K562 (cell line): ENCODE measurements at regions not wholly inside any gene's neighbourhood (a gene's known extent, or its start where the extent isn't known, plus 50 kb on each side); places are given as distances from the start of the nearest gene placed in this dataset.

Experiments
- BHLHE40 ChIP-seq: IDR thresholded peaks from 2 replicates; pipeline ENCODE4 v1.6.1; 2011; ENCODE audit warnings: low read length, improper control_type of control experiment
- BRF1 ChIP-seq: IDR thresholded peaks from 3 replicates; pipeline ENCODE4 v1.6.1; 2011; ENCODE audit warnings: borderline replicate concordance, mild to moderate bottlenecking; ENCODE audit not compliant: insufficient read length; ENCODE audit errors: extremely low read depth
- CTCF ChIP-seq, 3 experiments: IDR thresholded peaks in 2 of 3; conservative IDR thresholded peaks in 1 of 3; 2 replicates each; pipeline ENCODE4 v1.5.1; 2011 to 2012; ENCODE audit warnings: low read length in 3 of 3, mild to moderate bottlenecking in 3 of 3, control low read depth in 2 of 3, improper control_type of control experiment in 1 of 3, inconsistent platforms in 1 of 3, low read depth in 1 of 3, mixed read lengths in 1 of 3, moderate library complexity in 1 of 3; ENCODE audit not compliant: insufficient read depth in 2 of 3
- FOXA1 ChIP-seq: fragments of 450-650 bp; IDR thresholded peaks from 2 replicates; pipeline ENCODE4 v1.6.1; 2016; ENCODE audit warnings: mild to moderate bottlenecking, borderline replicate concordance
- HLTF ChIP-seq: fragments of 450-650 bp; IDR thresholded peaks from 2 replicates; pipeline ENCODE4 v1.6.1; 2016
- JUN ChIP-seq, 2 experiments: sonication (generic) in 1 of 2; formaldehyde crosslinking in 1 of 2; IDR thresholded peaks; 2 replicates each; pipeline versions ENCODE4 v1.6.1 to v1.8.0; 2012 to 2022; ENCODE audit warnings: borderline replicate concordance in 2 of 2, mild to moderate bottlenecking in 2 of 2, improper control_type of control experiment in 1 of 2, low read depth in 1 of 2, low read length in 1 of 2, missing genetic modification reagents in 1 of 2
- POLR2A ChIP-seq: fragments of 450-650 bp; conservative IDR thresholded peaks from 2 replicates; pipeline ENCODE4 v1.6.1; 2016
- POLR2AphosphoS5 ChIP-seq: IDR thresholded peaks from 2 replicates; pipeline ENCODE4 v1.6.1; 2011; ENCODE audit warnings: mild to moderate bottlenecking, low read depth, low read length, moderate library complexity; ENCODE audit not compliant: control insufficient read depth, insufficient read depth
- PTBP1 ChIP-seq: fragments of 200-400 bp; formaldehyde crosslinking; IDR thresholded peaks from 2 replicates; pipeline ENCODE4 v1.6.1; 2017; ENCODE audit warnings: low read depth, low read length
- RBM22 ChIP-seq: fragments of 200-400 bp; formaldehyde crosslinking; IDR thresholded peaks from 2 replicates; pipeline ENCODE4 v1.6.1; 2018; ENCODE audit warnings: low read length, low read depth; ENCODE audit not compliant: poor library complexity, severe bottlenecking
- RFX5 ChIP-seq: IDR thresholded peaks from 2 replicates; pipeline ENCODE4 v1.6.1; 2011; ENCODE audit warnings: low read depth, mild to moderate bottlenecking, improper control_type of control experiment, low read length
- ZBTB49 ChIP-seq: sonication (generic); formaldehyde crosslinking; IDR thresholded peaks from 2 replicates; pipeline ENCODE4 v1.8.0; 2022; ENCODE audit warnings: missing genetic modification reagents, mild to moderate bottlenecking, borderline replicate concordance
- ZNF511 ChIP-seq: sonication (generic); formaldehyde crosslinking; IDR thresholded peaks from 2 replicates; pipeline ENCODE4 v1.8.0; 2022; ENCODE audit warnings: mild to moderate bottlenecking, missing genetic modification reagents

- TF ChIP-seq BRF1 (no peak), POLR2AphosphoS5 (no peak), RBM22 (no peak), ZNF511 (no peak), PTBP1 (no peak), FOXA1 (no peak), JUN (IDR thresholded peaks at IDR 0.05; ENCODE audit: borderline replicate concordance, low read depth, low read length) (no peak), JUN (CRISPR knock-in tag; IDR thresholded peaks at IDR 0.05; ENCODE audit: borderline replicate concordance) (no peak), CTCF (IDR thresholded peaks at IDR 0.05 in 2 of 3, conservative IDR thresholded peaks at IDR 0.05 in 1 of 3; ENCODE audit: insufficient read depth in 2 of 3, low read depth in 1 of 3, low read length in 3 of 3) (no peak), ZBTB49 (CRISPR knock-in tag) (no peak), RFX5 (no peak), BHLHE40 (no peak), POLR2A (no peak), HLTF (no peak)
Observed at GRCh38 chr14:99321955-99322730, 50.1 kb upstream of the BCL11B start.
